Stimulated activated CD4-positive, alpha-beta T cell treated with anti-CD3 and anti-CD28 coated beads, Interleukin-4, amount 100 ng/mL, for 24 hours (primary cell): ENCODE measurements at regions not wholly inside any gene's neighbourhood (a gene's known extent, or its start where the extent isn't known, plus 50 kb on each side); places are given as distances from the start of the nearest gene placed in this dataset.

Source experiments
- DNase-seq: peaks from one replicate; pipeline ENCODE4 v3.0.0-alpha.2; 2020

- DNase-seq = no peak
These were observed 110.3 kb upstream of the CEP85L start for GRCh38 chr6:118761645-118762044.

- no peak for DNase-seq
These were observed 107.6 kb upstream of the CEP85L start for GRCh38 chr6:118758946-118759345.

- DNase-seq = no peak
These were observed 104.7 kb upstream of the CEP85L start for GRCh38 chr6:118755941-118756646.

- no peak for DNase-seq
These were observed 101.4 kb upstream of the CEP85L start for GRCh38 chr6:118752803-118753202.

- DNase-seq = no peak
These were observed 99.7 kb upstream of the CEP85L start for GRCh38 chr6:118751072-118751471.

- DNase-seq = no peak
These were observed 98.8 kb upstream of the CEP85L start for GRCh38 chr6:118750143-118750542.

- no peak for DNase-seq
These were observed 97.1 kb upstream of the CEP85L start for GRCh38 chr6:118748311-118749062.

GRCh38 chr6:118746825-118747174 is 95.4 kb upstream of the CEP85L start:
- no peak for DNase-seq

- DNase-seq = no peak
These were observed 94.9 kb upstream of the CEP85L start for GRCh38 chr6:118746145-118746824.

GRCh38 chr6:118745156-118745555 is 93.8 kb upstream of the CEP85L start:
- no peak for DNase-seq

GRCh38 chr6:118744261-118744941 is 93.0 kb upstream of the CEP85L start:
- DNase-seq = no peak

GRCh38 chr6:118743746-118744145 is 92.4 kb upstream of the CEP85L start:
- no peak for DNase-seq

GRCh38 chr6:118740372-118740771 is 89.0 kb upstream of the CEP85L start:
- no peak for DNase-seq

GRCh38 chr6:118739696-118740353 is 88.4 kb upstream of the CEP85L start:
- no peak for DNase-seq

GRCh38 chr6:118736440-118736839 is 85.0 kb upstream of the CEP85L start:
- DNase-seq = no peak

- no peak for DNase-seq
These were observed 83.9 kb upstream of the CEP85L start for GRCh38 chr6:118735320-118735719.

GRCh38 chr6:118725944-118726343 is 74.6 kb upstream of the CEP85L start:
- DNase-seq = peak; percentile 82

- no peak for DNase-seq
These were observed 72.8 kb upstream of the CEP85L start for GRCh38 chr6:118724211-118724610.

GRCh38 chr6:118722829-118723813 is 71.7 kb upstream of the CEP85L start:
- no peak for DNase-seq

GRCh38 chr6:118720125-118720473 is 68.7 kb upstream of the CEP85L start:
- no peak for DNase-seq

GRCh38 chr6:118719351-118720124 is 68.1 kb upstream of the CEP85L start:
- peak; percentile 58 for DNase-seq
